WERI-Rb-1 (cell line): ENCODE measurements at regions not wholly inside any gene's neighbourhood (a gene's known extent, or its start where the extent isn't known, plus 50 kb on each side); places are given as distances from the start of the nearest gene placed in this dataset.

Source experiments
- DNase-seq: peaks from one replicate; pipeline ENCODE4 v3.0.0-alpha.2; 2020
- H3K27ac ChIP-seq: fragments of 250-450 bp; sonication (Bioruptor Pico); 2 replicates; pipeline ENCODE4 v1.5.1; 2020; ENCODE audit warnings: mild to moderate bottlenecking, moderate library complexity
- H3K27me3 ChIP-seq: fragments of 250-450 bp; sonication (Bioruptor Pico); 2 replicates; pipeline ENCODE4 v1.5.1; 2021; ENCODE audit warnings: mild to moderate bottlenecking, low read depth, moderate library complexity; ENCODE audit not compliant: insufficient read depth, severe bottlenecking
- H3K36me3 ChIP-seq: fragments of 250-450 bp; sonication (Bioruptor Pico); 2 replicates; pipeline ENCODE4 v1.5.1; 2020; ENCODE audit warnings: mild to moderate bottlenecking, moderate library complexity
- H3K4me3 ChIP-seq: 2 replicates; pipeline ENCODE4 v1.5.1; 2011; ENCODE audit warnings: low read depth, mild to moderate bottlenecking, control low read depth, low read length
- H3K9me3 ChIP-seq: fragments of 250-450 bp; sonication (Bioruptor Pico); 2 replicates; pipeline ENCODE4 v1.5.1; 2021; ENCODE audit warnings: mild to moderate bottlenecking, moderate library complexity; ENCODE audit not compliant: severe bottlenecking
- CTCF ChIP-seq: IDR thresholded peaks from 2 replicates; pipeline ENCODE4 v1.5.1; 2011; ENCODE audit warnings: low read depth, mild to moderate bottlenecking, control low read depth, inconsistent platforms, low read length

GRCh38 chr18:39711701-39712100, 2146.1 kb upstream of the CELF4 start:
- no peak overlapping the region for H3K27ac ChIP-seq
- DNase-seq: no peak
- H3K27me3 ChIP-seq: no peaks in the 10 kb centered on the region
- TF ChIP-seq CTCF: no peak
- no peaks in the 10 kb centered on the region for H3K36me3 ChIP-seq
- no peak overlapping the region for H3K4me3 ChIP-seq
- H3K9me3 ChIP-seq: no peaks in the 10 kb centered on the region

- no peak for DNase-seq
- H3K9me3 ChIP-seq: no peaks in the 10 kb centered on the region
- no peak overlapping the region for H3K4me3 ChIP-seq
- H3K36me3 ChIP-seq: no peaks in the 10 kb centered on the region
- no peaks in the 10 kb centered on the region for H3K27me3 ChIP-seq
- no peak for TF ChIP-seq CTCF
- H3K27ac ChIP-seq: no peak overlapping the region
Measured at GRCh38 chr18:39705362-39705761, 2139.8 kb upstream of the CELF4 start.

GRCh38 chr18:39702888-39703287, 2137.3 kb upstream of the CELF4 start:
- no peak overlapping the region for H3K4me3 ChIP-seq
- H3K9me3 ChIP-seq: no peaks in the 10 kb centered on the region
- H3K36me3 ChIP-seq: no peaks in the 10 kb centered on the region
- DNase-seq: no peak
- H3K27ac ChIP-seq: no peak overlapping the region
- no peak for TF ChIP-seq CTCF
- H3K27me3 ChIP-seq: no peaks in the 10 kb centered on the region

GRCh38 chr18:39701839-39702238, 2136.2 kb upstream of the CELF4 start:
- Histone ChIP-seq H3K4me3 (no peak overlapping the region), H3K36me3 (no peaks in the 10 kb centered on the region), H3K27ac (no peak overlapping the region), H3K9me3 (no peaks in the 10 kb centered on the region), H3K27me3 (no peaks in the 10 kb centered on the region)
- no peak for TF ChIP-seq CTCF
- no peak for DNase-seq

- H3K36me3 ChIP-seq: no peaks in the 10 kb centered on the region
- no peaks in the 10 kb centered on the region for H3K27me3 ChIP-seq
- H3K27ac ChIP-seq: no peak overlapping the region
- TF ChIP-seq CTCF: no peak
- DNase-seq: no peak
- H3K9me3 ChIP-seq: no peaks in the 10 kb centered on the region
- no peak overlapping the region for H3K4me3 ChIP-seq
Measured at GRCh38 chr18:39701055-39701783, 2135.6 kb upstream of the CELF4 start.
